ENCODE measurements at regions not wholly inside any gene's neighbourhood (a gene's known extent, or its start where the extent isn't known, plus 50 kb on each side); places are given as distances from the start of the nearest gene placed in this dataset.

DNA sequence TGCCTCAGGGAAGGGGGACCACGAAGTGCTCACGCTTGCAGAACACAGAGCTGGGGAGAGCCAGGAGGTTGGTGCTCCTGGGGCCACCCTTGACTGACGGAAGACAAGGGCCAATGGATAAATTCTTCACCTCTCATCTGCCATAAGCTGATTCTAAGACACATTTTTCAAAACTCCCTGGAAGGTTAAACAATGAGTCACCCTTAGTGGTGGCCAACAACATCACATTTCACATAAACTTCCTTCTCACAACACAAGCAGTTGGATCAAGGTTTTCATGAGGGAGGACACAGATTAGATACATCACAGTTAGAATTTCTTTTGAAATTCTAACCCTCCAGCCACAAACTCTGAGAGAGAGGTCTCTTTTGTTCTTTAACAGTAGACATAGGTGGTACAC, 713.6 kb upstream of the POU3F3 start:
- no peak overlapping the region for H3K27ac ChIP-seq (ENCODE audit: low read depth, low read length)
- no peaks in the 10 kb centered on the region for H3K4me1 ChIP-seq (ENCODE audit: control insufficient read depth in 1 of 2, insufficient read depth in 2 of 2, low read length in 2 of 2)
- TF ChIP-seq POLR2AphosphoS5 (IDR thresholded peaks at IDR 0.05; ENCODE audit: low read depth, low read length) = no peak
- TF ChIP-seq, protein P1, sequence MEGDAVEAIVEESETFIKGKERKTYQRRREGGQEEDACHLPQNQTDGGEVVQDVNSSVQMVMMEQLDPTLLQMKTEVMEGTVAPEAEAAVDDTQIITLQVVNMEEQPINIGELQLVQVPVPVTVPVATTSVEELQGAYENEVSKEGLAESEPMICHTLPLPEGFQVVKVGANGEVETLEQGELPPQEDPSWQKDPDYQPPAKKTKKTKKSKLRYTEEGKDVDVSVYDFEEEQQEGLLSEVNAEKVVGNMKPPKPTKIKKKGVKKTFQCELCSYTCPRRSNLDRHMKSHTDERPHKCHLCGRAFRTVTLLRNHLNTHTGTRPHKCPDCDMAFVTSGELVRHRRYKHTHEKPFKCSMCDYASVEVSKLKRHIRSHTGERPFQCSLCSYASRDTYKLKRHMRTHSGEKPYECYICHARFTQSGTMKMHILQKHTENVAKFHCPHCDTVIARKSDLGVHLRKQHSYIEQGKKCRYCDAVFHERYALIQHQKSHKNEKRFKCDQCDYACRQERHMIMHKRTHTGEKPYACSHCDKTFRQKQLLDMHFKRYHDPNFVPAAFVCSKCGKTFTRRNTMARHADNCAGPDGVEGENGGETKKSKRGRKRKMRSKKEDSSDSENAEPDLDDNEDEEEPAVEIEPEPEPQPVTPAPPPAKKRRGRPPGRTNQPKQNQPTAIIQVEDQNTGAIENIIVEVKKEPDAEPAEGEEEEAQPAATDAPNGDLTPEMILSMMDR (IDR thresholded peaks at IDR 0.05 in 2 of 3, conservative IDR thresholded peaks at IDR 0.05 in 1 of 3; ENCODE audit: borderline replicate concordance in 1 of 3, insufficient read depth in 1 of 3, low read depth in 2 of 3, low read length in 2 of 3) = no peak
- no peak for TF ChIP-seq CEBPB (IDR thresholded peaks at IDR 0.05; ENCODE audit: low read depth)
- no peak for TF ChIP-seq RAD21 (IDR thresholded peaks at IDR 0.05; ENCODE audit: low read depth)
- TF ChIP-seq TCF7L2 (IDR thresholded peaks at IDR 0.05; ENCODE audit: borderline replicate concordance, extremely low read depth, insufficient read depth, insufficient read length) = no peak
- TF ChIP-seq, protein P2, sequence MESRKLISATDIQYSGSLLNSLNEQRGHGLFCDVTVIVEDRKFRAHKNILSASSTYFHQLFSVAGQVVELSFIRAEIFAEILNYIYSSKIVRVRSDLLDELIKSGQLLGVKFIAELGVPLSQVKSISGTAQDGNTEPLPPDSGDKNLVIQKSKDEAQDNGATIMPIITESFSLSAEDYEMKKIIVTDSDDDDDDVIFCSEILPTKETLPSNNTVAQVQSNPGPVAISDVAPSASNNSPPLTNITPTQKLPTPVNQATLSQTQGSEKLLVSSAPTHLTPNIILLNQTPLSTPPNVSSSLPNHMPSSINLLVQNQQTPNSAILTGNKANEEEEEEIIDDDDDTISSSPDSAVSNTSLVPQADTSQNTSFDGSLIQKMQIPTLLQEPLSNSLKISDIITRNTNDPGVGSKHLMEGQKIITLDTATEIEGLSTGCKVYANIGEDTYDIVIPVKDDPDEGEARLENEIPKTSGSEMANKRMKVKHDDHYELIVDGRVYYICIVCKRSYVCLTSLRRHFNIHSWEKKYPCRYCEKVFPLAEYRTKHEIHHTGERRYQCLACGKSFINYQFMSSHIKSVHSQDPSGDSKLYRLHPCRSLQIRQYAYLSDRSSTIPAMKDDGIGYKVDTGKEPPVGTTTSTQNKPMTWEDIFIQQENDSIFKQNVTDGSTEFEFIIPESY (IDR thresholded peaks at IDR 0.05; ENCODE audit: extremely low read depth, insufficient replicate concordance, low read length) = no peak
- TF ChIP-seq ELF1 (IDR thresholded peaks at IDR 0.05; ENCODE audit: borderline replicate concordance, low read depth) = no peak
- no peak for TF ChIP-seq POLR2A (IDR thresholded peaks at IDR 0.05; ENCODE audit: borderline replicate concordance, extremely low read depth, insufficient read depth, insufficient read length)
- no peak for TF ChIP-seq SP1 (IDR thresholded peaks at IDR 0.05; ENCODE audit: low read depth)
- TF ChIP-seq EZH2phosphoT487 (IDR thresholded peaks at IDR 0.05; ENCODE audit: borderline replicate concordance) = no peak
- TF ChIP-seq, protein P3, sequence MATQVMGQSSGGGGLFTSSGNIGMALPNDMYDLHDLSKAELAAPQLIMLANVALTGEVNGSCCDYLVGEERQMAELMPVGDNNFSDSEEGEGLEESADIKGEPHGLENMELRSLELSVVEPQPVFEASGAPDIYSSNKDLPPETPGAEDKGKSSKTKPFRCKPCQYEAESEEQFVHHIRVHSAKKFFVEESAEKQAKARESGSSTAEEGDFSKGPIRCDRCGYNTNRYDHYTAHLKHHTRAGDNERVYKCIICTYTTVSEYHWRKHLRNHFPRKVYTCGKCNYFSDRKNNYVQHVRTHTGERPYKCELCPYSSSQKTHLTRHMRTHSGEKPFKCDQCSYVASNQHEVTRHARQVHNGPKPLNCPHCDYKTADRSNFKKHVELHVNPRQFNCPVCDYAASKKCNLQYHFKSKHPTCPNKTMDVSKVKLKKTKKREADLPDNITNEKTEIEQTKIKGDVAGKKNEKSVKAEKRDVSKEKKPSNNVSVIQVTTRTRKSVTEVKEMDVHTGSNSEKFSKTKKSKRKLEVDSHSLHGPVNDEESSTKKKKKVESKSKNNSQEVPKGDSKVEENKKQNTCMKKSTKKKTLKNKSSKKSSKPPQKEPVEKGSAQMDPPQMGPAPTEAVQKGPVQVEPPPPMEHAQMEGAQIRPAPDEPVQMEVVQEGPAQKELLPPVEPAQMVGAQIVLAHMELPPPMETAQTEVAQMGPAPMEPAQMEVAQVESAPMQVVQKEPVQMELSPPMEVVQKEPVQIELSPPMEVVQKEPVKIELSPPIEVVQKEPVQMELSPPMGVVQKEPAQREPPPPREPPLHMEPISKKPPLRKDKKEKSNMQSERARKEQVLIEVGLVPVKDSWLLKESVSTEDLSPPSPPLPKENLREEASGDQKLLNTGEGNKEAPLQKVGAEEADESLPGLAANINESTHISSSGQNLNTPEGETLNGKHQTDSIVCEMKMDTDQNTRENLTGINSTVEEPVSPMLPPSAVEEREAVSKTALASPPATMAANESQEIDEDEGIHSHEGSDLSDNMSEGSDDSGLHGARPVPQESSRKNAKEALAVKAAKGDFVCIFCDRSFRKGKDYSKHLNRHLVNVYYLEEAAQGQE (IDR thresholded peaks at IDR 0.05; ENCODE audit: low read depth) = no peak
- no peak for TF ChIP-seq FOSL1 (IDR thresholded peaks at IDR 0.05; ENCODE audit: low read depth)
- no TSS peak for BruUV-seq (replicated peaks)
- no peak overlapping the region for H3K4me2 ChIP-seq (ENCODE audit: low read length)
- ChIA-PET POLR2A (no interaction called here), CTCF (no interaction called here), RAD21 (ENCODE audit: low non-redundant PET in 1 of 2, low total read pairs in 2 of 2, uncharacterized antibody in 2 of 2, unreplicated experiment in 2 of 2) (no interaction called here)
- no peaks in the 10 kb centered on the region for H4K20me1 ChIP-seq (ENCODE audit: insufficient read depth)
- H3K9me3 ChIP-seq (ENCODE audit: control insufficient read depth in 1 of 2, insufficient read depth in 1 of 2, low read depth in 1 of 2, low read length in 2 of 2) = peaks cover 12 to 14% of the 10 kb centered on the region in 2 experiments; a peak in 2 of 4 replicates
- H2AFZ ChIP-seq (ENCODE audit: low read depth, low read length, poor library complexity, severe bottlenecking) = no peak overlapping the region
- no peaks in the 10 kb centered on the region for H3K9me2 ChIP-seq (ENCODE audit: insufficient read depth)
- H3K36me3 ChIP-seq (ENCODE audit: control insufficient read depth in 1 of 2, insufficient read depth in 2 of 2, low read length in 2 of 2) = no peaks in the 10 kb centered on the region
- H3K79me2 ChIP-seq (ENCODE audit: insufficient read depth, low read length) = no peaks in the 10 kb centered on the region
- intact Hi-C loops (cut with micrococcal nuclease) = no loop called here
- ATAC-seq = no peak
- no peak overlapping the region for H3K4me3 ChIP-seq (replicated peaks in 1 of 2; ENCODE audit: low read depth in 1 of 2, low read length in 2 of 2)
- no peaks in the 10 kb centered on the region for H3K27me3 ChIP-seq (ENCODE audit: insufficient read depth, low read length)
- no peak for DNase-seq (ENCODE audit: low read depth, low spot score)
- H3K9ac ChIP-seq (ENCODE audit: low read length) = no peak overlapping the region
